NCI-H2227 (cell line): ENCODE measurements at regions not wholly inside any gene's neighbourhood (a gene's known extent, or its start where the extent isn't known, plus 50 kb on each side); places are given as distances from the start of the nearest gene placed in this dataset.

Experiments used
- DNase-seq: peaks from one replicate; lab custom pipeline; 2025; ENCODE audit not compliant: unreplicated experiment; lab: John Stamatoyannopoulos, UW

DNA sequence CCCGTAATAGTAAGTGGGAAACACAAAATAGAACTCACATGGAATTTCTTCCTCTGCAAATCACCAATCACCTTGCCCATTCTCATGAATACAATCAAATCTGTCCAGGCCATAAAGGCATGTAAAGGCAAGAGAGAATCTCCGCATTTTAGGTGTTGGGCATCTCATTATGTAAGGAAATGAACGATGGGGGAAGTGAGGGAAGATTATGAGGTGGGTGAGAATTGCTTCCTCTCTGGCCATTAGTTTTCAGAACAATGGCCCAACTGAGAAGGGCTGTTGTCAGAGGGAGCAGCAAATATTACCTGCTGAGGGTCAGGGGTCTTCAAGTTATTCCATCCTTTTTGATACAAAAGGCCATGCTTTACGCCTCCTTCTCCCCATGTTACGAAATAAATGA is 455.1 kb downstream of the ARHGEF28 start:
- DNase-seq: no peak

DNA sequence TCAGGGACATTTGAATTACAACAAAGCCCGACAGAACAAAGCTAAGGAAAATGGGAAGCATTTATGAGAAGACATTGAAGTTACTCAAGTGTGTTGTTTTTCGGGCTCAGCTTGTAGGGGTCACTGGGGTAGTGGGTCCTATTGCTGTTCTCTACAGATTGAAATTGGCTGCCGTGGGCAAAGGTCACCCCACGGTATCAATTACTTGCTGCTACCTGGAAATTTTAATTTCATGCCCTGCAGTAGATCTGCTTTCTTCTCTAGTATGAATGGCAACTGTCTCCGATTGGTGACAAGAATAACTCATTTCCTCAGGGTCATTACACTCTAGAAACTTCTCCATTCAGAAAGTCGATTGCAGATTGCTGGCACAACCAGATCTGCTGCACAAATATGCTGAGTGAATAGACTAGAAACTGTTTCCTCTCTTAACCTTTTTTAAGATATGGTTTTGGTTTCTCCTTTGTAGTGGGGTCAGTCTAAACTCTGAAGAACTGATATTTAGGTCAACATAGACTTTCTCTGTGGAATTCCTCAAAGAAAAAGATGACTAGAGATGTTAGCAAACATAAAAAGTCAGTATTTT is 454.1 kb downstream of the ARHGEF28 start:
- DNase-seq: peak; percentile 18

DNA sequence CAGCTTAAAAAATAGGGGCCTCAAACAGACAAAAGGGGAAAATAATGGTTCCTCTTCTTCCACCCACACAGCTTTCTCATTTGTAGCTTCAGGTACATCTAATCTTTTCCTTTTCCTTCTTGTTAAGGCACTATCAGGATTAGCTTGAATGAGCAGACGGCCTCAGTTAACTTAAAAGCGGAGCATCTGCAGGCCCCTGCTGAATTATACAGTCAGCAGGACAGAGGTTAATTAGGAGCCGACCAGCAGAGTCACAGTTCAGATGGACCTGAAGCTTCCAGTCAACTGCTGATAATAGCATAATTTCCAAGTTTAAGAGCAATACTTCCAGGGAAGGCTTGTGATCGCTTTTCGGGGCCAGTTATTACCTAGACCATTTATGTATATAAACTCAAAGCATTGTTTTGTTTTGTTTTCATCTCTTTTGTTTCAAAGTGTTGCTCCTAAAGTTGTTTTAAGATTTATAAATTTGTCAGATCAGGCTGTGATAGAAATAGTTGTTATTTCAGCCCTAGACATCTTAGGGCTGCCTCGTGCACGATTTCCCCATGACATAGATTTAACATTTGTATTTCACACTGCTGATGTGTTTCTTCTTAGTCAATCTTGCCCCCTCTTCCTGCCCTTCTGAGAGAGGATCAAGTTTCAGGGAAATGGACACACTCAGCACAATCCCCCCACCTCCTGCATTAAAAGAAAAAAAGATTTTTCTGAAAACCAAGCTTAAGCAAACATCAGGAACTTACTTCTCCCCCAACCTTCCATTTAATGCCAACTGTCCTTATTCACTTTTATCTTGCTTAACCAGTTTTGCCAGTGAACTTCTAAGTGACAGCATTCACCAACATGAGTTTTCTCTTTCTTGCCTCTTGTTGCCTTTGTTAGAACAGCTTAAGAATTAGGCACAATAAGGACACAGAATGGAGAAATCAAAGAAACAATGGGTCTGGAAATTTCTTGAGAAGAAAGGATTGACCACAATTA is 449.8 kb downstream of the ARHGEF28 start:
- no peak for DNase-seq

DNA sequence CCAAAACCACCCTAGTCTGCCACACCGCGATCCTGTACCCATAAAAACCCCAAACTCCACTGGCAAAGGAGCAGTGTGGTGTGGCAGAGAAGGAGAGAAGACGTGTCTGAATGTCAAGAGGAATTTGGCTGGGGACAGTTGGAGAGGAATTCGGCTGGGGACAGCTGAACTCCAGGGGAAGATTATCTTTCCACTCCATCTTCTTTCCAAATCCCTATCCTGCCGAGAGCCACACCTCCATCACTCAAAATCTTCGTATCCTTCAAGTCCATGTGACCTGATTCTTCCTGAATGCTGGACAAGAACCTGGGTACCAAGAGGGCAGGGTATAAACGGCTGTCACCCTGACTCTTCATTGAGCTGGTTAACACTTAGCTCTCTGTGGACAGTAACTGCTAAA is 448.1 kb downstream of the ARHGEF28 start:
- DNase-seq: no peak

DNA sequence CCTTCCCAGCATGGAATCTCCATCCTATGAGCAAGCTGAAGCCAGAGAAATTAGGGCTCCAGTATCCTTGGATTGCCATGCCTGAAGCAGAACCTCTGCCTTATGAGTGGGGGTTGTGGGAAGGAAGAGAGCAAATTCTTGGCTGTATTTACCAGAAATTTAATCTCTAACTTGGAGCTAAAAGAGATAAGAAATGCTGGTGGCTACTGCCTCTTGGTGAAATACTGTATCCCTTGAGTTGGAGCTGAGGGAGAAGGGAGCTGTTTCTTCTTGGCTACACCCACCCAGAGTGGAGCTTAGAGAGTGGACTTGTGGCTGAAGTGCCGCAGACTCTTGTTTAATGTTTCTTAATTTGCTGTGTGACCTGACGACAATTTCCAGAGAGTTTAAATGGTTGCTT is 447.3 kb downstream of the ARHGEF28 start:
- no peak for DNase-seq

DNA sequence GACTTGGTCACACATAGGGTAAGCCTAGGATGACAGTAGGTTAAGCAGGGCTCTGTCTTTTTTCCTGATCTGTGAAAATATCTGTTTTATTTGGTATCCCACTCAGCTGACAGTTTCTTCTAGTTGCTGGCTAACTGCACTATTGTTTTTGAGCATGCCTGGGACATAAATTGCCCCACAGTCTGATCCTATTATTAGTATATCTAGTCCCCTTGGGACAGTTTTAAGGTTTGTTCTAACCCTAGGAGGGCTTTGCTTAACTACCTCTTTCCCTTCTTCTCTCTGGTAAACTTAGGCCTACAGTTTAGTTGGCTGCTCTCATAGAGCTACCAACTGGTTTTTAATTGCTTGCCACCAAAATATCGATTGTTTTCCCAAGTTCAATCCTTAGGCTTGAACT is 446.6 kb downstream of the ARHGEF28 start:
- no peak for DNase-seq

DNA sequence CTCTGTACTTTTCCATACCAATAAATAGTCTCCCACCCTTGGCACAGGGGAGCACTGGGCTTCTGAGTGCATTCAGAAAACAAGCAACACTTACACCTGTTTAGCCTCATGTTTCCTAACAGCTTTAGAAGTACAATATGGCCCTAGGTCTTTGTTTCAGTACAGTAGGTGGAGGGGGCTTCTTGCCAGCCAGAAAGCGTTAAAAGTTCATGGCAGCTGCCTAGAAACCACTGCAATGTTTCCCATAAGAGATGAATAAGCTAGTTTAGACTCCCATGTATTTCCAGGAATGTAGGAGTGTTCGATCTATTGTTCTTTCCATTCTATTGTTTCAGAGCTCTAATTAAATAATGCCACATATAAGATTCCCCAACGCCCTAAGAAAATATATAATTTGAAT is 444.8 kb downstream of the ARHGEF28 start:
- no peak for DNase-seq

DNA sequence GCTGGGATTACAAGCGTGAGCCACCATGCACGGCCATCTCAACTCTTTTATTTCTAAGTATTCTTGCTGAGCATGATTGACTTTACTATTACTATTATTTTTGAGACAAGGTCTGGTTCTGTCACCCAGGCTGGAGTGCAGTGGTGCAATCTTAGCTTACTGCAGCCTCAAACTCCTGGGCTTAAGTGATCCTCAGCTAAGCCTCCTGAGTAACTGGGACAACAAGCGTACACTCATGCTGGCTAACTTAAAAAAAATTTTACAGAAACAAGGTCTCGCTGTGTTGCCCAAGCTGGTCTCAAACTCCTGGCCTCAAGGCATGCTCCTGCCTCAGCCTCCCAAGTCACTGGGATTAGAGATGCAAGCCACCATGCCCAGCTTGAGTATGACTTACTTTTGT is 443.7 kb downstream of the ARHGEF28 start:
- DNase-seq: no peak

DNA sequence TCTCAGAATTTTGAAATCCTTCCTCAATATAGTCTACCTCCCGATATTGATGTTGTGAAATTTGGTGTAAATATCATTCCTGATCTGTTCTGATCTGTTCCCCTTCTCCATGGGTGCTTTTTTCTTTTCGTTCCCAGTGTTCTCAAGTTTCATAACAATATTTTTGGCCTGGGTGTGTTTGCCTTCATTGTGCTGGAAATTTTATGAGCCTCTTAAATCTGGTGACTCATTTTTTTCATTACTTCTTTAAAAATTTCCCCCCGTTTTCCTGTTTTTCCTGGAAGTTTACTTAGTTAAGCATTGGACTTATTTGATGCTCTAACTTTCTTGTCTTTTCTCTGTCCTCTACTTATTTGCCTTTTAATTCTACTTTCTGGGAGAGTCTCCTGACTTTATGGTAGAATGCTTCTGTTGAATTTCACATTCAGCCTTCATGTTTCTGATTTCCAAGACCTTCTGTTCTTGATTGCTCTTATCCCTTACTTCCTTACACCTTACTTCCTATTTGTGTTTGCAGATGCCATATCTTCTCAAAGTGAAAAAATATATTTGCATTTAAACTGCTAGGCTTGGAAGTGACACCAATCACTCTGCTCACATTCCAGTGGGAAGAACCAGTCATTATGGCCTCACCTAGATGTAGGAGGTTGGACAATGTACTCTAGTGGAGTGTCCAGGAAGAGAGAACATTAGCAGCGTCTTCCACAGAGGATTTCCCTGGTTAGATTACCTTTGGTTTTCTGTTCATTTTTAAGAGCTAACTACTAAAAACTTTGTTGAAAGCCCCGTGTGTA is 441.9 kb downstream of the ARHGEF28 start:
- DNase-seq: no peak

DNA sequence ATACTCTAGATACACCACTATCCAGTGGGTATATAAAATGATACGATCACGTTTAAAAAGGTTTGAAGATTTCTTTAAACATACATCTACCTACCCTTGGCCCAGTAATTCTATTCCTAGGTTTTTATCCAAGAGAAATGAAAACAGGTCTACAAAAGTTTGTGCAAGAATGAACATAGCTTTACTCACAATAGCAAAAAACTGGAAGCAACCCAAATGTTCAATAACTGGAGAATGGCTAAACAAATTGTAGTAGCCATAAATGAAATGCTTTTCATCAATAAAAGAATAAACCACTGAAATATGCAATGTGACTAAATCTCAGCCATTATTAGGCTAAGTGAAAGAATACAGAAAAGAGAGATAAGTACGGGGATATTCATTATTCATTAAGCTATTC is 438.9 kb downstream of the ARHGEF28 start:
- no peak for DNase-seq

DNA sequence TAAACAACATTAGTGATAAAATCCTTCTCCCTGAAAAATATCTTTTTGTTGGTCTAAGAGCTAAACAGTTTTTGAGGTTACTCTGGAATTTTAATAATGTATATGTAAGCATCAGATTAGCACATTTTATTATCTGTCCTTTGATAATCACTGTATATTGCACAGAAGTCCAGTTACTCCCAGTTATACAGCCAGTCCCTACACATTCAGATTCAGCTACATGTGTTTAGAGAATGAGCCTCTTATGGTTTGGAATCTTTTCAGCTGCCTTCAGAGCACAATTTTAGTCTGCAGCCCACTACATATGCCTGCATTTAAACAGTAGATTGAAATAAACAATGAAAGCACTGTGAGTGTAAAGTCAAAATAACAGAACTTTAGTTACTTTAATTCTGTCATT is 438.2 kb downstream of the ARHGEF28 start:
- DNase-seq: no peak

DNA sequence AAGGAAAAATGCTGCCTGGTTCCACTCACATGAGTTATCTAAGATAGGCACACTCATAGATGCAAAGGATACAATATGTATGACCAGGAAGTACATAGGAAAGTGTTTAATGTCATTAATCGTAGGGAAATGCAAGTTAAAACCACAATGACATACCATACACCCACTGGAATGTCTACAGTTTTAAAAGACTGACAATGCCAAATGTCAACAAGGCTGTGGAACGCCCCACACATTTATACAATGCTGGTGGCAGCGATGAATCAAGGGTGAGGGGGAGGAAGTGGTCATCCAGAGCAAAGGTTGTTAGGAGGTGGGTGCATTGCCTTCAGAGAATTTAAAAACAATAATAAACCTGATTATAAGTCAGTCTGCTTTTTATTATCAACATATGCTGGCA is 437.8 kb downstream of the ARHGEF28 start:
- DNase-seq: no peak

DNA sequence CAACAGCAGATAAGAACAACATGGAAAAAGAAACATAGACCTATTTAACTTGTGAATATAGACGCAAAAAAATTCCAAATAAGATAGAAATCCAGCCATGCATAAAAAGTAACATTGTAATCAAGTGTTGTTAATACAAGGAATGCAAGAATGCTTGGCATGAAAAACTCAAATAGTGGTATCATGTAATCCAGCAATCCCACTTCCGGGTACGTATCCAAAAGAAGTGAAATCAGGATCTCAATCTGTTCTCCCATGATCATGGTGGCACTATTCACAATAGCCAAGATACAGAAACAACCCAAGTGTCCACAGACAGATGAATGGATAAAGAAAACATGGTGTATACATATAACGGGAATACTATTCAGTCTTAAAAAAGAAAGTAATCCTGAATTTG is 437.4 kb downstream of the ARHGEF28 start:
- DNase-seq: no peak

DNA sequence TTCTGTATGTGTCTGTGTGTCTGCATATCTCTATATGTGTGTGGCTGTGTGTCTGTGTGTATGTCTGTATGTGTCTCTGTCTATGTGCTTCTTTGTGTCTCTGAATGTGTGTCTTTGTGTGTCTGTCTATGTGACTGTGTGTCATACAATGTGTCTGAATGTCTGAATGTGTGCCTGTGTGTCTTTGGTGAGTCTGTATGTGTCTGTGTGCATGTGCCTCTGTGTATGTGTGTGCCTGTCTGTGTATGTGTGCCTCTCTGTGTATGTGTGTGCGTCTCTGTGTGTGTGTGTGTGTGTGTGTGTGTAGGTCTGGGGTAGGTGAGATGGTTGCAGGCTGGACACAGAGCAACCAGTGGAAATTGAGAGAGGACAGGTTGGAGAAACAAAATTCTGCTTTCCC is 435.3 kb downstream of the ARHGEF28 start:
- no peak for DNase-seq

DNA sequence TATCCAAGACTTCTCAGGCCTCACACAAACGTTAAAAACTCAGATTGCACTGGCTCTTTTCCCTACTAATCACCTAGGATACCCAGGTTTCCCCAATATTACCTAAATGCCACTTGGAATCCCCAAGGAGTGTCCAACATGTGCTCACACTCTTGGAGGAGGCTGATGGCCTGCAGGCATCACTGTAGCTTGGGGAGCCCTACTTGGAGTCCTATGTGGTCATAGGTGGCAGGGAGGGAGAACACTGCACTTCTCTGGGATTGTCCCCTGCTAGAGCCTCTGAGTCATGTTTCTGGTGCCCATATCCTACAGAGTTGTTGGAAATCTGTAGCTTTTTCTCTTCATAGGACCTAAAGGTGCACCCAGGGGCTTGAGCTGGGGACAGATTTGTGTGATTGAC is 433.7 kb downstream of the ARHGEF28 start:
- DNase-seq: no peak

DNA sequence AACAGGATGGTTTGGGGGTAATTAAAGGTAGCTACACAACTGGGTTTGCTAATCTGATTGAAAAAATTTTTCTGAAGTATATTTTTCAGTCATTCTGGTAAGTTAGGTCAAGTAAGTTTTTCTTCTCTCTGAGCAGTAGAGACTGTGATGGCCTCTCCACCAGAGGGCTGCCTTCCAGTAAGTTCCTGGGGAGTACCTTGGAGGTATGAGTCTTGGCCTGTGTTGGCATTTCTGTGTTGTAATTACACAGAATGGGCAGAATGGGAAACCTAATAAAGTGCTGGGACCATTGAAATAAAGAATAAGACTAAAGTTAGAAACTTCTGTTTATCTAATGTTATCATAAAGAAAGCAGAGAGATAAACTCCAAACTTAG is 430.8 kb downstream of the ARHGEF28 start:
- no peak for DNase-seq

DNA sequence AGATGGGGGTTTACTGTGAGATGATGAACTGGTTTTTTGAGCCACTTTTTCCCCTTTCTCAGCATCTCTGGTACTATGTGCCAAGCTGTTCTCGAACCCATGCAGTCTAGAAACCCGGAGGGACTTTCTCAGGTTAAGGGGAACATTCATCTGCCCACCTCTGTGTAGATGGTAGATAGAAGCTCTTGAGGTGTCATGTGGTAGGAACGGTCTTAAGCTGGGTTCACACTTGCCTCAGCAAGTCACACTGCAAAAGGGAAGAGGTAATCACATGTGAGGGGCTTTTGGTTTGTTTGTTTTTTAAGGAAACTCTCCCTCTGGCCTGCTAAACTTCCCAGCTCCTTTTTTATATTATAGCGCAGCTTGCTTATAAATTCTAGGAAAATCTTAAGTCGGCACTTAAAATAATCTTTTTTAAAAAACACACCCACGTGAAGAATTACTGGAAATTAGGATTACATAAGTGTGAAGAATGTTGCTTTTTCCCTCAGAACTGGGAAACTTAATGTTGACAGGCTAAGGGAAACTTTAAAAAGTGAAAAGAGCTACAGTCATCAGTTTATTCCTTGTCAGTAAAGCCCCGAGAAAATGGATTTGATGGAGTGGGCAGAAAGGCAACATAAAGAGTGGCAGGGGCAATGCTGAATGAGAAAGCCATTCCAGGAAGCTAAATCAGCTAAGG is 430.3 kb downstream of the ARHGEF28 start:
- DNase-seq: no peak

DNA sequence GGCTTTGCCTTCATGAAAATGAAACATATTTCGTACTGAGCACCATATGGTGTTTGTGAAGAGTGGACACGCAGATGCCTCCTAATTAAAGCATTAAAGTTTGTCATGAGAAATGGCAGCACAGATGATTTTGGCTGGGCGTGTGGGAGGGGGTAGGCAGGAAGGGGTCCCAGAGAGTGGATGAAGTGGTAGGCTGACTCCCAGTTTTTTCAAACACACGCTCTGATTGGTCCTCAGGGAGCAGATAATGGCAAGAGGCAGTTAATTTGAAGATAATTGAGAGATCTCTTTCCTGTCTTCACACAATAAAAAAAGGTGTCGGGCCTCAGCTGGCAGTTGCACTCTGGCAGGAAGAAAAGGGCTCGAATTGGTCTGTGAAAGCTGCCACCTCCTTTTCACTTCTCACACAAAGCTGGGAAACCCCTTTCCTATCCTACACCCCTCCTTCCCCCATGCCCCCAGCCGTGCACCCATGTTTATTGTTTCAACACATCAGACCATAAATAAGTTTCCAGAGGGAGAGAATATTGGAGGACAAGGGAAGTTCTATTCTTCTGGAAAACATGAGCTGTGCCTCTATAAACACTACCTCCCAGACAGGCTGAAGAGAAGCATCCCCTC is 429.6 kb downstream of the ARHGEF28 start:
- DNase-seq: peak; percentile 49

DNA sequence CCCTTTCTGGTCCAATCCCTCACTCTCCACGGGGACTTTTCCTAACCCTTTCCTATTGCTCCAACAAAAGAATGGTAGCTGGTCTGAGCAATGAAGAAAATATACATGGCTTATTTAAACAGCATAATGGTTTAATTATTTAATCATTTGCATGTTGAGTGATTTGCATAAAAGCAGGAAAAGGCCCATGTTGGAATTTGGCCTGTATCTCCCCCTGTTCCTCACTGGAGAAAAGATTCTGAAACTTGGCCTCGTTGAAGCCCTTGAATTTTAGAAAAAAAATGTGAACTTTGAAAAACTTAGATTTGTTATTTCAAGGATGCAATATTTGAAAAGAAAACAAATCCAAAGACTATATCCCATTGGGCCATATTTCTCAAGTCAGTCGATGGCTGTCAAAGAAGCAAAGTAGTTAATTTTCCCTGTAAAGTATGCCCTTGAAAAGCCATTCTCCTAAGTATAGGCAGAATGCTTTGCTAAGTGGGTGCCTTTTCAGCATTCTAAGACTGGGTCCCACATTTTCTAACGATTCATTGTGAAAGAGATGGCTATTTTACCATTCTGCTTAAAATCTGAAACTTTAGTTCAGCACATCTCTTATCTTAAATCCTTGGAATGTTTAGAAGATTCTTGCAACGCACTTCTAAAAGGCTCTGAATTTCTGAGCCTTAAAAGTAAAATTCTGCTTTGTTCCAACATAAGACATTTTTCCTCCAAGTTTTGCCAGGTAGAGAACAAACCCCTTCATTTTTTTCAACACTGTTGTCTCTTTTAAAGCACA is 428.8 kb downstream of the ARHGEF28 start:
- no peak for DNase-seq

DNA sequence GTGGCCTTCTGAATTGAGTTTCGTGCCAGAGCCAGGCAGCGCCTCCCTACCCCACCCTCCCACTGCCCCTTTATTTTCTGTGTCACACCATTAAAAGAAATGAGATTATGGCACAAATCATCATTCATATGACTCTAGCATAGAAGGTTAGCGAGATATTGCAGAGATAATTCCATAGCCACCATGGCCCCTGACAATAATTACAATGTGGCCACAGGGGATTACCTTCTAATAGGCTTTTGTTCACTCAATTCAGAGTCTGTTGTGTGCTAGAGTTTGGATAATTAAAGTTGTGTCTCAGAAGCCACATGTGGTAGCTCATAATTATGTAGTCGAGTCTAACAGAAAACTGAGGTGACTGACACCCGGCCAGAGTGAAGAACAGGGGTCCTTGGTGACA is 428.1 kb downstream of the ARHGEF28 start:
- DNase-seq: peak; percentile 74
